Panc1 (cell line): ENCODE measurements at regions not wholly inside any gene's neighbourhood (a gene's known extent, or its start where the extent isn't known, plus 50 kb on each side); places are given as distances from the start of the nearest gene placed in this dataset.

Experiments
- ATAC-seq: fragments of 200-7000 bp; cut with Tn5 transposase; 2 replicates; pipeline ENCODE4 v1.9.1; 2020; ENCODE audit warnings: mild to moderate bottlenecking, moderate library complexity
- BruUV-seq: library from RNA; stranded (reverse); fragments of 400-500 nt; replicated peaks from 2 replicates; lab custom pipeline; 2021; lab: Mats Ljungman, UMichigan
- CTCF ChIA-PET: fragments of 300-600 bp; sonication (Branson Sonifier 250); formaldehyde crosslinking; loops from one replicate; lab custom pipeline; 2022; ENCODE audit warnings: antibody characterized with exemption; lab: Charles Lee
- POLR2A ChIA-PET: fragments of 300-600 bp; sonication (Branson Sonifier 250); formaldehyde crosslinking; loops from one replicate; lab custom pipeline; 2022; ENCODE audit warnings: antibody characterized with exemption; lab: Charles Lee
- DNase-seq: peaks from one replicate; pipeline ENCODE4 v3.0.0-alpha.2; 2010; ENCODE audit warnings: low read depth, low spot score
- H3K27ac ChIP-seq: 2 replicates; pipeline ENCODE4 v1.5.1; 2011; ENCODE audit warnings: mild to moderate bottlenecking, low read length, inconsistent platforms
- H3K27me3 ChIP-seq: fragments of 200-500 bp; sonication (Bioruptor generic); 2 replicates; pipeline ENCODE4 v1.6.0; 2014; ENCODE audit warnings: low read length, inconsistent platforms; ENCODE audit not compliant: control insufficient read depth, insufficient read depth
- H3K36me3 ChIP-seq: fragments of 200-500 bp; sonication (Bioruptor generic); 2 replicates; pipeline ENCODE4 v1.5.1; 2014; ENCODE audit warnings: inconsistent platforms, mild to moderate bottlenecking, low read length, moderate library complexity; ENCODE audit not compliant: control insufficient read depth, insufficient read depth
- H3K4me1 ChIP-seq: 2 replicates; pipeline ENCODE4 v1.5.1; 2011; ENCODE audit warnings: inconsistent platforms, mild to moderate bottlenecking, low read length, moderate library complexity; ENCODE audit not compliant: control insufficient read depth, insufficient read depth
- H3K4me3 ChIP-seq, 2 experiments: 2 replicates each; pipeline ENCODE4 v1.5.1; 2011 to 2012; ENCODE audit warnings: low read depth in 2 of 2, low read length in 2 of 2, mild to moderate bottlenecking in 2 of 2, inconsistent platforms in 1 of 2, moderate library complexity in 1 of 2
- H3K9me3 ChIP-seq: fragments of 200-500 bp; sonication (Bioruptor generic); 2 replicates; pipeline ENCODE4 v1.5.1; 2014; ENCODE audit warnings: low read depth, mild to moderate bottlenecking, inconsistent platforms, low read length, moderate library complexity; ENCODE audit not compliant: control insufficient read depth, insufficient read depth
- CTCF ChIP-seq: fragments of 450-650 bp; IDR thresholded peaks from 2 replicates; pipeline ENCODE4 v1.5.1; 2017; ENCODE audit warnings: mild to moderate bottlenecking
- POLR2AphosphoS5 ChIP-seq: IDR thresholded peaks from 2 replicates; pipeline ENCODE4 v1.6.1; 2012; ENCODE audit warnings: mild to moderate bottlenecking, low read depth, low read length, moderate library complexity
- REST ChIP-seq, 2 experiments: IDR thresholded peaks; 2 replicates each; pipeline ENCODE4 v1.6.1; 2011 to 2012; ENCODE audit warnings: low read depth in 2 of 2, control low read depth in 1 of 2, low read length in 1 of 2, mild to moderate bottlenecking in 1 of 2, moderate library complexity in 1 of 2; ENCODE audit not compliant: insufficient read depth in 1 of 2
- SIN3A ChIP-seq: IDR thresholded peaks from 2 replicates; pipeline ENCODE4 v1.6.1; 2012; ENCODE audit warnings: low read depth, mild to moderate bottlenecking, low read length, moderate library complexity, borderline replicate concordance; ENCODE audit not compliant: insufficient read depth
- TCF7L2 ChIP-seq: IDR thresholded peaks from 2 replicates; pipeline ENCODE4 v1.6.1; 2011; ENCODE audit warnings: mild to moderate bottlenecking, low read depth, low read length, inconsistent platforms
- in situ Hi-C: cut with HindIII; loops from 2 replicates; pipeline ENCODE4 v1.10.0; 2016; ENCODE audit warnings: low sequenced_read_pairs, low pct_unique_long_range_greater_than_20kb
- intact Hi-C: fragments of 100-400 bp; cut with micrococcal nuclease; formaldehyde crosslinking; loops from one replicate; pipeline ENCODE4 v1.10.0; 2022; ENCODE audit not compliant: unreplicated experiment

GRCh38 chr11:10908215-10908951 is 50.5 kb upstream of the ZBED5 start:
- POLR2A ChIA-PET: interaction anchor here (0.6 kb wide), 1 partner anchor 1049 kb away, joined by 3 read pairs; no protein-coding TSS in a partner anchor
- H3K4me3 ChIP-seq: no peak overlapping the region
- CTCF ChIA-PET: no interaction called here
- H3K4me1 ChIP-seq: peaks cover 20% of the 10 kb centered on the region; the same call in 1 of the 2 replicates
- no peak for DNase-seq
- H3K27ac ChIP-seq: peak overlapping the region; percentile 75
- BruUV-seq: no TSS peak
- H3K36me3 ChIP-seq: no peaks in the 10 kb centered on the region
- no peaks in the 10 kb centered on the region for H3K27me3 ChIP-seq
- H3K9me3 ChIP-seq: no peaks in the 10 kb centered on the region
- TF ChIP-seq SIN3A (no peak), REST (IDR thresholded peaks at IDR 0.05; ENCODE audit: insufficient read depth in 1 of 2, low read depth in 2 of 2, low read length in 1 of 2) (no peak), CTCF (no peak), POLR2AphosphoS5 (no peak), TCF7L2 (no peak)
- ATAC-seq: no peak
- in situ Hi-C loops (no loop called here), intact Hi-C loops (no loop called here)
